ENCODE measurements at regions not wholly inside any gene's neighbourhood (a gene's known extent, or its start where the extent isn't known, plus 50 kb on each side); places are given as distances from the start of the nearest gene placed in this dataset.

DNA sequence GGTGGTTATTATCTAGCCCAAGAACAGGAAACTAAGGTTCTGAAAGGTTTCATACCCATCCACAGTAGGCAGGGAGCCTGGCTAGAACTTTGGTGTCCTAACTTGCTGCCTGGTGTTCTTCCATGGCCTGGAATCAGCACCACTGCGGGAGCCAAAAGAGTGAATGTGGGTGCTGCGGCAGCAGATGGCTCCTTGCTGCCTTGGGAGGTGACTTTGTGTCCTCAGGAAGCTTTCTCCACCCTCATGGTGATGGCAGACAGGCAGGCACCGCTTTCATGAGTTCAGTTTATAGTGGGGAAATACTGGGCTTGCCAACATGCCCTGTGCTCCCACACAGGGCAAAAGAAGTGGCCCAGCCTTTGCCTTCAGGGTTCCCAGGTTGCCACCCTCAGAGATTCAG is 385.2 kb downstream of the BCL11A start:
- Histone ChIP-seq H3K79me1 (ENCODE audit: low read depth, low read length) (no peaks in the 10 kb centered on the region), H2AK5ac (ENCODE audit: low read depth, low read length) (no peak overlapping the region), H4K91ac (replicated peaks; ENCODE audit: insufficient read length, low read length) (no peak overlapping the region), H3K23me2 (ENCODE audit: low read depth, low read length) (no peaks in the 10 kb centered on the region; the same call in 1 of the 2 replicates), H3K18ac (ENCODE audit: extremely low read depth, low read length) (no peak overlapping the region), H2BK20ac (ENCODE audit: low read length) (no peak overlapping the region), H3K4me3 (ENCODE audit: extremely low read depth in 1 of 4, insufficient read depth in 2 of 4, low read depth in 3 of 4, low read length in 4 of 4) (no peak overlapping the region), H3K79me2 (ENCODE audit: control insufficient read depth in 1 of 2, insufficient read depth in 2 of 2, low read length in 2 of 2) (no peaks in the 10 kb centered on the region), H2BK5ac (ENCODE audit: low read depth, low read length) (no peak overlapping the region), H4K5ac (ENCODE audit: insufficient read length, low read depth, low read length) (no peak overlapping the region), H4K20me1 (replicated peaks in 1 of 2; ENCODE audit: control insufficient read depth in 1 of 2, insufficient read depth in 2 of 2, low read length in 2 of 2) (peaks cover 0 to 2% of the 10 kb centered on the region in 2 experiments), H3K4ac (replicated peaks; ENCODE audit: insufficient read length, low read depth, low read length) (no peak overlapping the region), H2BK15ac (ENCODE audit: low read length) (no peak overlapping the region), H2BK12ac (ENCODE audit: low read depth, low read length) (no peak overlapping the region), H2BK120ac (replicated peaks; ENCODE audit: low read depth, low read length) (no peak overlapping the region), H3K27ac (ENCODE audit: low read depth, low read length) (no peak overlapping the region), H3K9ac (replicated peaks in 1 of 4; ENCODE audit: extremely low read depth in 1 of 4, low read depth in 3 of 4, low read length in 3 of 4) (no peak overlapping the region), H3K27me3 (replicated peaks in 1 of 4; ENCODE audit: control insufficient read depth in 3 of 4, extremely low read depth in 1 of 4, insufficient read depth in 3 of 4, low read length in 3 of 4) (no peaks in the 10 kb centered on the region), H3K56ac (replicated peaks; ENCODE audit: insufficient read length, low read depth, low read length) (no peak overlapping the region), H2AFZ (ENCODE audit: low read length) (no peak overlapping the region), H3K9me3 (ENCODE audit: insufficient read depth in 2 of 2, low read depth in 1 of 2, low read length in 1 of 2) (no peaks in the 10 kb centered on the region), H3K36me3 (ENCODE audit: control insufficient read depth in 2 of 4, insufficient read depth in 4 of 4, low read length in 3 of 4) (no peaks in the 10 kb centered on the region), H3K23ac (ENCODE audit: insufficient read length) (no peak overlapping the region), H3K4me2 (ENCODE audit: insufficient read depth in 1 of 2, low read depth in 2 of 2, low read length in 2 of 2) (no peak overlapping the region), H3K4me1 (replicated peaks in 1 of 4; ENCODE audit: control insufficient read depth in 3 of 4, insufficient read depth in 4 of 4, low read length in 3 of 4) (no peaks in the 10 kb centered on the region), H4K8ac (ENCODE audit: extremely low read depth, insufficient read depth, low read length) (no peak overlapping the region), H3K14ac (ENCODE audit: insufficient read length) (no peak overlapping the region)
- DNase-seq (ENCODE audit: low read depth in 1 of 2, low spot score in 2 of 2) (no peak), FAIRE-seq (no peak)
- no peak for TF ChIP-seq CBX8 (IDR thresholded peaks at IDR 0.05; ENCODE audit: borderline replicate concordance, low read depth, low read length)
- TF ChIP-seq BRCA1 (IDR thresholded peaks at IDR 0.05; ENCODE audit: low read depth, low read length): no peak
- TF ChIP-seq TAF7 (optimal IDR thresholded peaks at IDR 0.05; ENCODE audit: borderline replicate concordance, low read depth, low read length): no peak
- TF ChIP-seq CEBPB (IDR thresholded peaks at IDR 0.05; ENCODE audit: low read depth, low read length): no peak
- TF ChIP-seq HDAC2 (IDR thresholded peaks at IDR 0.05; ENCODE audit: borderline replicate concordance in 1 of 2, low read depth in 2 of 2, low read length in 2 of 2): no peak
- no peak for TF ChIP-seq SUZ12 (IDR thresholded peaks at IDR 0.05; ENCODE audit: low read length)
- no peak for TF ChIP-seq CBX5 (IDR thresholded peaks at IDR 0.05; ENCODE audit: low read depth, low read length)
- TF ChIP-seq SAP30 (IDR thresholded peaks at IDR 0.05; ENCODE audit: insufficient read depth, insufficient replicate concordance, low read length): no peak
- TF ChIP-seq POU5F1 (IDR thresholded peaks at IDR 0.05; ENCODE audit: low read depth, low read length): no peak
- TF ChIP-seq FOSL1 (IDR thresholded peaks at IDR 0.05; ENCODE audit: insufficient read depth, low read depth, low read length): no peak
- TF ChIP-seq POLR2A (IDR thresholded peaks at IDR 0.05; ENCODE audit: control extremely low read depth in 1 of 2, low read depth in 2 of 2, low read length in 2 of 2): no peak
- TF ChIP-seq, protein P1, sequence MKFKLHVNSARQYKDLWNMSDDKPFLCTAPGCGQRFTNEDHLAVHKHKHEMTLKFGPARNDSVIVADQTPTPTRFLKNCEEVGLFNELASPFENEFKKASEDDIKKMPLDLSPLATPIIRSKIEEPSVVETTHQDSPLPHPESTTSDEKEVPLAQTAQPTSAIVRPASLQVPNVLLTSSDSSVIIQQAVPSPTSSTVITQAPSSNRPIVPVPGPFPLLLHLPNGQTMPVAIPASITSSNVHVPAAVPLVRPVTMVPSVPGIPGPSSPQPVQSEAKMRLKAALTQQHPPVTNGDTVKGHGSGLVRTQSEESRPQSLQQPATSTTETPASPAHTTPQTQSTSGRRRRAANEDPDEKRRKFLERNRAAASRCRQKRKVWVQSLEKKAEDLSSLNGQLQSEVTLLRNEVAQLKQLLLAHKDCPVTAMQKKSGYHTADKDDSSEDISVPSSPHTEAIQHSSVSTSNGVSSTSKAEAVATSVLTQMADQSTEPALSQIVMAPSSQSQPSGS (IDR thresholded peaks at IDR 0.05; ENCODE audit: low read length): no peak
- no peak for TF ChIP-seq SIX5 (IDR thresholded peaks at IDR 0.05; ENCODE audit: low read depth, low read length)
- 89% methylated on average over 3 of the region's 3 CpGs; no CpG with 5 or more reads in 1 of the 2 experiments for WGBS, 2 experiments (ENCODE audit: extremely low coverage in 1 of 2, insufficient coverage in 1 of 2, insufficient read length in 1 of 2, insufficient replicate concordance in 2 of 2, low coverage in 1 of 2, low lambda C conversion rate in 2 of 2, missing lambda C conversion rate in 1 of 2)
- ChIA-PET POLR2A (ENCODE audit: partially characterized antibody) (interaction anchor here (0.6 kb wide), 1 partner anchor 155 kb away, joined by 3 read pairs; no protein-coding TSS in a partner anchor), CTCF (ENCODE audit: partially characterized antibody) (no interaction called here)
